ENCODE measurements at regions not wholly inside any gene's neighbourhood (a gene's known extent, or its start where the extent isn't known, plus 50 kb on each side); places are given as distances from the start of the nearest gene placed in this dataset.
A peak's percentile ranks its signal among the peaks of the same experiment; 100 is the strongest.
"Not testable (repeated sequence)": the region's sequence is repeated elsewhere in the genome, so short reads cannot be mapped to it uniquely, and the experiment has no call there.

DNA sequence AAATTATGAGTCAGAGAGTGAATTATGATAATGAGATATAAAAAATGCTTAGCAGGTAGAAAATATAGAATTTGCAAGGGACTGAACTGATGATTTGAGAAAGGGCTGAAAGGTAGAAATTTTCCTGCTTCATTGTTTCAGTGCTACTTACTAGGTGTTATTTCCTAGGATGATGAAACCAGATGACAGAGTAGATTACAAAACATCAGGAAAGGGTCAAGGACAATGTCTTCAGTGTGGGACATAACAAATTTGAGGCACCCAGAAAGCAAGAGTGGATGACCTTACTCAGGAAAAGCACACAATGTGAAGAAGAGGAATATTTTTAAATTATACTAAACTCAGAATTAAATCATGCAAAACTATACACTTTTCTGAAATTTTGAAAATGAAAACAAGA is 102.1 kb downstream of the SHCBP1 start:
- DNase-seq, result no peak

- DNase-seq, result no peak
Measured at GRCh38 chr16:46496701-46497100, 124.5 kb downstream of the SHCBP1 start.

GRCh38 chr16:46482895-46483294 is 138.3 kb downstream of the SHCBP1 start:
- no peak for DNase-seq

DNA sequence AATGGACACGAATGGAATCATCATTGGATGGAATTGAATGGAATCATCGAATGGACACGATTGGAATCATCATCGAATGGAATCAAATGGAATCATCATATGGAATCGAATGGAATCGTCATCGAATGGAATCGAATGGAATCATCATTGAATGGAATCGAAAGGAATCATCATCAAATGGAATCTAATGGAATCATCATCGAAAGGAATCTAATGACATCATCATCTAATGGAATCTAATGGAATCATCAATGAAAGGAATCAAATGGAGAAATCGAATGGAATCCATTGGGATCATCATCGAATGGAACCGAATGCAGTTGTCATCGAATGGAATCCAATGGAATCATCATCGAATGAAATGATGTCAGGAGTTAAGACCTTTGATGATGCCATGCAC is 154.9 kb downstream of the SHCBP1 start:
- DNase-seq, result no peak

GRCh38 chr16:46454801-46455200 is 166.4 kb downstream of the SHCBP1 start:
- not testable (repeated sequence) for DNase-seq

- no peak for DNase-seq
Measured at GRCh38 chr16:46428108-46429061, 192.8 kb downstream of the SHCBP1 start.

GRCh38 chr16:46427340-46428107 is 193.7 kb downstream of the SHCBP1 start:
- DNase-seq, result no peak

GRCh38 chr16:46426336-46426735 is 194.8 kb downstream of the SHCBP1 start:
- no peak for DNase-seq

- DNase-seq, result no peak
Measured at GRCh38 chr16:46404028-46404427, 217.2 kb downstream of the SHCBP1 start.

DNA sequence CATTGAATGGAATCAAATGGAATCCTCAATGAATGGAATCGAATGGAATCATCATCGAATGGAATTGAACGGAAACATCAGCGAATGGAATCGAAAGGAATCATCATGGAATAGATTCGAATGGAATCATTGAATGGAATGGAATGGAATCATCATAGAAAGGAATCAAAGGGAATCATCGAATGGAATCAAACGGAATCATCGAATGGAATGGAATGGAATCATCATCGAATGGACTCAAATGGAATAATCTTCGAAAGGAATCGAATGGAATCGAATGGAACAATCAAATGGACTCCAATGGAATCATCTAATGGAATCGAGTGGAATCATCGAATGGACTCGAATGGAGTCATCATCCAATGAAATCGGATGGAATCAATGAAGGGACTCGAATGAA is 222.6 kb downstream of the SHCBP1 start:
- DNase-seq, result not testable (repeated sequence)

GRCh38 chr16:46396883-46397270 is 224.3 kb downstream of the SHCBP1 start:
- DNase-seq, result not testable (repeated sequence)

GRCh38 chr16:46396131-46396882 is 224.9 kb downstream of the SHCBP1 start:
- DNase-seq, result not testable (repeated sequence)

GRCh38 chr16:46395391-46395921 is 225.7 kb downstream of the SHCBP1 start:
- not testable (repeated sequence) for DNase-seq

- DNase-seq, result not testable (repeated sequence)
Measured at GRCh38 chr16:46394963-46395362, 226.2 kb downstream of the SHCBP1 start.

DNA sequence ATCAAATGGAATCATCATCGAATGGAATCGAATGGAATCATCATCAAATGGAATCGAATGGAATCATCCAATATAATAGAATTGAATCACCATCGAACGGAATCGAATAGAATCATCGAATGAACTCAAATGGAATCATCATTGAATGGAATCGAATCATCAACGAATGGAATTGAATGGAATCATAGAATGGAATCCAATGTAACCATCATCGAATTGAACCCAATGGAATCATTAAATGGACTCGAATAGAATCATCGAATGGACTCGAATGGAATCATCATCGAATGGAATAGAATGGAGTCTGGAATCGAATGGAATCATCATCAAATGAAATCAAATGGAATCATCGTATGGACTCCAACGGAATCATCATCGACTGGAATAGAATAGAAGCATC is 227.0 kb downstream of the SHCBP1 start:
- not testable (repeated sequence) for DNase-seq

DNA sequence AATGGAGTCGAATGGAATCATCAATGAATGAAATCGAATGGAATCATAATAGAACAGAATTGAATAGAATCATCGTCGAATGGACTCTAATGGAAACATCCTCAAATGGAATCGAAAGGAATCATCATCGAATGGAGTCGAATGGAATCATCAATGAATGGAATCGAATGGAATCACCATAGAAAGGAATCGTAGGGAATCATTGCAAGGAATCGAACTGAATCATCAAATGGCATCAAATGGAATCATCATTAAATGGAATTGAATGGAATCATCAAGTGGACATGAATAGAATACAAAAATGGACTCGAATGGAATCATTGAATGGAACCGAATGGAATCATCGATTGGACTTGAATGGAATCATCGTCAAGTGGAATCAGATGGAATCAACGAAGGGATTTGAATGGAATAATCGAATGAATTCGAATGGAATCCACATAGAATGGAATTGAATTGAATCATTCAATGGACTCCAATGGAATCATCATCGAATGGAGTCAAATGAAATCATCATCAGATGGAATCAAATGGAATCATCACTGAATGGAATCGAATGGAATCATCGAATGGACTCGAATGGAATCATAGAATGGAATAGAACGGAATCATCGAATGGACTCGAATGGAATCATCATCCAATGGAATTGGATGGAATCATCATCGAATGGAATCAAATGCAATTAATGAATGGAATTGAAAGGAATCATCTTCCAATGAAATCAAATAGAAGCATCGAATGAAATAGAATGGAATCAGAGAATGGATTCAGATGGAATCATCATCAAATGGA is 228.1 kb downstream of the SHCBP1 start:
- peak; percentile 10 for DNase-seq

GRCh38 chr16:46390660-46391462 is 230.3 kb downstream of the SHCBP1 start:
- DNase-seq, result not testable (repeated sequence)

GRCh38 chr16:46389561-46390041 is 231.6 kb downstream of the SHCBP1 start:
- DNase-seq, result peak; percentile 71

DNA sequence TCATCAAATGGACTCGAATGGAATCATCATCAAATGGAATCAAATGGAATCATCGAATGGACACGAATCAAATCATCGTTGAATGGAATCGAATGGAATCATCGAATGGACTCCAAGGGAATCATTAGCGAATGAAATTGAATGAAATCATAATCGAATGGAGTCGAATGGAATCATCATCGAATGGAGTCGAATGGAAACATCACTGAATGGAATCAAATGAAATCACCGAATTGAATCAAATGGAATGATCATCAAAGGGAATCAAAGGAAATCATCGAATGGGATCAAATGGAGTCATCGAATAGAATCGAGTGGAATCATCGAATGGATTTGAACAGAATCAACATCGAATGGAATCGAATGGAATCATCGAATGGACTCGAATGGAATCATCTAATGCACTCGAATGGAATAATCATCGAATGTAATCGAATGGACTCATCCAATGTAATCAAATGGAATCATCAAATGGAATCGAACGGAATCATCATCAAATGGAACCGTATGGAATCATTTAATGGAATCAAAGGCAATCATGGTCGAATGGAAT is 232.2 kb downstream of the SHCBP1 start:
- DNase-seq, result not testable (repeated sequence)
